DOHH2 (cell line): ENCODE measurements at regions not wholly inside any gene's neighbourhood (a gene's known extent, or its start where the extent isn't known, plus 50 kb on each side); places are given as distances from the start of the nearest gene placed in this dataset.

Experiments used
- CTCF ChIP-seq: fragments of 200-600 bp; sonication (generic); IDR thresholded peaks from one replicate; pipeline ENCODE4 v1.5.1; 2014; ENCODE audit warnings: antibody characterized with exemption, mild to moderate bottlenecking, low read depth, low read length; ENCODE audit not compliant: poor library complexity, severe bottlenecking
- EZH2phosphoT487 ChIP-seq: fragments of 200-600 bp; sonication (generic); IDR thresholded peaks from 2 replicates; pipeline ENCODE4 v1.6.1; 2017; ENCODE audit warnings: borderline replicate concordance, mild to moderate bottlenecking, antibody characterized with exemption, low read length, moderate library complexity, mixed read lengths

DNA sequence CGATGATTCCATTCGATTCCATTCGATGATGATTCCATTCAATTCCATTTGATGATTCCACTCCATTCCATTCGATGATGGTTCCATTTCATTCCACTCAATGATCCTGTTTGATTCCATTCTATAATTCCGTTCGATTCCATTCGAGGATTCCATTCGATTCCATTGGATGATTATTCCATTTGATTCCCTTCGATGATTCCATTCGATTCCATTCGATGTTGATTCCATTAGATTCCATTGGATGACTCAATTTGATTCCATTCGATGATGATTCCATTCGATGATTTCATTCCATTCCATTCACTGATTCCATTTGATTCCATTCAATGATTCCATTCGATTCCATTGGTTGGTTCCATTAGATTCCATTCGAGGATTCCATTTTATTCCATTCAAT, 1084.4 kb downstream of the RPIA start:
- TF ChIP-seq CTCF, result no peak
- TF ChIP-seq EZH2phosphoT487, result no peak
